ENCODE measurements at regions not wholly inside any gene's neighbourhood (a gene's known extent, or its start where the extent isn't known, plus 50 kb on each side); places are given as distances from the start of the nearest gene placed in this dataset.

DNA sequence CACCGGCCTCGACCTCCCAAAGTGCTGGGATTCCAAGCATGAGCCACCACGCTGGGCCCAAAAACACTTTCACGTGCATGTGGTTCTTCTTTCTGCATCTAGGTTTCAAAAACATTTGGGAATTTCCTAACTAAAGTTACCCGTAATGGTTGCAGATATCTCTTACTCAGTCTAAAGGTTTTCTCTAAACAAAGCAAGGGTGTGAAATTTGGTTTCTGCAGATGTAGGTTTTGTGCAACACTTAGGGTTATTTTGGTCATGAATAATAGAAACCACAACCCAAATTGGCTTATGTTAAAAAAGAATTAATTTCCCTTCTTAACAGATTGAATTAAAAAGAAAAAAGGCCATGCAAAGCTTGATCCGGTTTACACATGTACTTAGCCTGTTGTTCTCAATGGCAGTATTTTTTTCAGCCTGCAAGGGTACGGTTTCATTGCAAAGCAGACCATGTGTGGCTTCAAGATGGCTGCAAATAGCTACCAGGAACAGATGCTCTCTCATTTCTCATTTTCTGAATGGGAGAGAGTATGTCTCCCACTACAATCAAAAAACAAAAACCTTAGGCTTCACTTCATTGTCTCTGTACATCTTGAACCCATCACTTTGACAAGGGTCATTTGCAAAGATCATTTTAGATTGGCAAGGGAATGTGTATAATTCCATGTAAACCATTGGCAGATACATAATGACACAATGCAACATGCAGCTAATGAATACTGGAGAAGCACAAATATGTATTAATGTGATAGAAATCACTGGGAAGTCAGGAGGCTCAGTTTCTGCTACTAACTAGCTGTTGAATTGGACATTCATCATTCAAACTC is 491.2 kb upstream of the FLRT2 start:
- Histone ChIP-seq H3K36me3 (no peaks in the 10 kb centered on the region), H3K4me1 (no peaks in the 10 kb centered on the region), H3K4me3 (no peak overlapping the region), H3K9me3 (no peaks in the 10 kb centered on the region), H3K27me3 (no peaks in the 10 kb centered on the region), H3K27ac (no peak overlapping the region)
- intact Hi-C loops (cut with DNase I) = no loop called here
- ATAC-seq (no peak), DNase-seq (no peak)
- TF ChIP-seq CTCF (IDR thresholded peaks at IDR 0.05) = no peak

DNA sequence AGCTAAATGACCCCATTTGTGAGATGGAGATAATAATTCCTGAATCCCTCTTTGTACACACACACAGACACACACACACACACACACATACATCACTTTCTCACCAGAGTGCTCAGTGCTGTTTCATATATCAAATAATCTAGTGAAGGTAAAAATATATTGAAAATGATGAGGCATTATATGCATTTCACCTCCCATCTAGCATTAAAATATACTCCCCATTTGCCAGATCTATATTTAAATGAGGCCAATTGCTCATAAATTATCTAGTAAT is 490.7 kb upstream of the FLRT2 start:
- DNase-seq = no peak
- Histone ChIP-seq H3K4me1 (no peaks in the 10 kb centered on the region), H3K4me3 (no peak overlapping the region), H3K36me3 (no peaks in the 10 kb centered on the region), H3K9me3 (no peaks in the 10 kb centered on the region), H3K27ac (no peak overlapping the region), H3K27me3 (no peaks in the 10 kb centered on the region)
- ATAC-seq = no peak
- TF ChIP-seq CTCF (IDR thresholded peaks at IDR 0.05) = no peak
- intact Hi-C loops (cut with DNase I) = no loop called here

DNA sequence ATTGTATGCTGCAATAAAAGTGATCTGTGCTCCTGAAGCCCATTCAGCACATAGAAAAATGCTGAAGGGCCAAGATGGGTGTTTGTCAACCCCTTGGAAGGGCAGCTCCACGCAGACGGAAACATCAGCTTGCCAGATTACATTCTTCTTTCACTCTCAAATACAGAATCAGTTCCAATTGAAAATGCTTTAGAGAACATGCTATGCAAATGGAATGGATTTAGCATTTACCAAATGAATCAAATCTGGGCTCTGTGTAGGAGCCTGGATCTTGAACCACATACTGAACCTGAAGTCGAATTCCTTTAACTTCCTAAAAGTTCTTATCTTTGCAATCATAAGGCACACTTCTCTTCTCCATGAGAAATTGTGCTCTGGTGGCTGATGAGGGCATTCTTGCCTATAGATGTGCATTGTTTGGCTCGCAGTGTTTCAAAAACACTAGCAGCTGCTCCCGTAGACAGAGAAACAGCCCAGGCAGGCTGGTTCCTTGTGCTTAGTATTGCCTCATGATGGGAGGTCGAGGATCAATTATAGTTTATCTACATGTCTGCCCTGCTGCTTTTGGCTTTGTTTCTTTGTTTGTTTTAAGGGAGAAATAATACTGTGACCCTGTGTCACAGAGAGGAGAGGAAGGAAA is 489.8 kb upstream of the FLRT2 start:
- DNase-seq = no peak
- TF ChIP-seq CTCF (IDR thresholded peaks at IDR 0.05) = no peak
- Histone ChIP-seq H3K27ac (no peak overlapping the region), H3K36me3 (no peaks in the 10 kb centered on the region), H3K4me1 (no peaks in the 10 kb centered on the region), H3K4me3 (no peak overlapping the region), H3K27me3 (no peaks in the 10 kb centered on the region), H3K9me3 (no peaks in the 10 kb centered on the region)
- no peak for ATAC-seq
- intact Hi-C loops (cut with DNase I) = no loop called here

GRCh38 chr14:85041618-85042017 is 488.3 kb upstream of the FLRT2 start:
- no peak for TF ChIP-seq CTCF (IDR thresholded peaks at IDR 0.05)
- H3K9me3 ChIP-seq = no peaks in the 10 kb centered on the region
- no peak for DNase-seq
- no peaks in the 10 kb centered on the region for H3K4me1 ChIP-seq
- no peaks in the 10 kb centered on the region for H3K36me3 ChIP-seq
- H3K27ac ChIP-seq = no peak overlapping the region
- intact Hi-C loops (cut with DNase I) = no loop called here
- no peaks in the 10 kb centered on the region for H3K27me3 ChIP-seq
- no peak overlapping the region for H3K4me3 ChIP-seq
- no peak for ATAC-seq

GRCh38 chr14:85042301-85042700 is 487.6 kb upstream of the FLRT2 start:
- Histone ChIP-seq H3K9me3 (no peaks in the 10 kb centered on the region), H3K27me3 (no peaks in the 10 kb centered on the region), H3K36me3 (no peaks in the 10 kb centered on the region), H3K4me1 (no peaks in the 10 kb centered on the region), H3K27ac (no peak overlapping the region), H3K4me3 (no peak overlapping the region)
- intact Hi-C loops (cut with DNase I) = no loop called here
- ATAC-seq (no peak), DNase-seq (no peak)
- no peak for TF ChIP-seq CTCF (IDR thresholded peaks at IDR 0.05)
